H1 (cell line): ENCODE measurements at regions not wholly inside any gene's neighbourhood (a gene's known extent, or its start where the extent isn't known, plus 50 kb on each side); places are given as distances from the start of the nearest gene placed in this dataset.

Experiments used
- CTBP2 ChIP-seq: IDR thresholded peaks from 2 replicates; pipeline ENCODE4 v1.7.0; 2011; ENCODE audit warnings: borderline replicate concordance, mild to moderate bottlenecking, moderate library complexity, mixed read lengths, low read length; ENCODE audit not compliant: insufficient read depth, insufficient read length
- EGR1 ChIP-seq: IDR thresholded peaks from 2 replicates; pipeline ENCODE4 v1.6.1; 2011; ENCODE audit warnings: low read depth, low read length, borderline replicate concordance
- EP300 ChIP-seq, 2 experiments: IDR thresholded peaks; 1 replicate in 1 of 2; 2 replicates in 1 of 2; pipeline ENCODE4 v1.6.1; 2011 to 2012; ENCODE audit warnings: low read depth in 2 of 2, low read length in 2 of 2, mild to moderate bottlenecking in 2 of 2, borderline replicate concordance in 1 of 2, inconsistent platforms in 1 of 2, moderate library complexity in 1 of 2
- GABPA ChIP-seq: IDR thresholded peaks from 2 replicates; pipeline ENCODE4 v1.6.1; 2011; ENCODE audit warnings: mild to moderate bottlenecking, low read length, moderate library complexity, borderline replicate concordance; ENCODE audit not compliant: insufficient read depth
- JUN ChIP-seq: IDR thresholded peaks from 2 replicates; pipeline ENCODE4 v1.6.1; 2011; ENCODE audit warnings: low read depth, mild to moderate bottlenecking, improper control_type of control experiment, low read length
- RFX5 ChIP-seq: IDR thresholded peaks from 2 replicates; pipeline ENCODE4 v1.6.1; 2011; ENCODE audit warnings: low read depth, low read length, improper control_type of control experiment, borderline replicate concordance
- RXRA ChIP-seq: IDR thresholded peaks from 2 replicates; pipeline ENCODE4 v1.6.1; 2011; ENCODE audit warnings: low read depth, mild to moderate bottlenecking, low read length, moderate library complexity; ENCODE audit not compliant: insufficient read depth
- SRF ChIP-seq: IDR thresholded peaks from 2 replicates; pipeline ENCODE4 v1.6.1; 2011; ENCODE audit warnings: mild to moderate bottlenecking, low read depth, low read length, moderate library complexity
- TAF1 ChIP-seq: IDR thresholded peaks from 2 replicates; pipeline ENCODE4 v1.6.1; 2011; ENCODE audit warnings: mild to moderate bottlenecking, low read depth, low read length
- TBP ChIP-seq: IDR thresholded peaks from 2 replicates; pipeline ENCODE4 v1.6.1; 2011; ENCODE audit warnings: low read depth, low read length, improper control_type of control experiment
- TF ChIP-seq, protein P1 (sequence below), 3 experiments: IDR thresholded peaks; 1 replicate in 2 of 3; 2 replicates in 1 of 3; pipeline versions ENCODE4 v1.5.1 to v1.6.1; 2011; ENCODE audit warnings: low read length in 3 of 3, mild to moderate bottlenecking in 3 of 3, inconsistent platforms in 2 of 3, low read depth in 1 of 3, moderate library complexity in 1 of 3; ENCODE audit not compliant: insufficient read depth in 1 of 3; ENCODE audit errors: control extremely low read depth in 1 of 3

DNA sequence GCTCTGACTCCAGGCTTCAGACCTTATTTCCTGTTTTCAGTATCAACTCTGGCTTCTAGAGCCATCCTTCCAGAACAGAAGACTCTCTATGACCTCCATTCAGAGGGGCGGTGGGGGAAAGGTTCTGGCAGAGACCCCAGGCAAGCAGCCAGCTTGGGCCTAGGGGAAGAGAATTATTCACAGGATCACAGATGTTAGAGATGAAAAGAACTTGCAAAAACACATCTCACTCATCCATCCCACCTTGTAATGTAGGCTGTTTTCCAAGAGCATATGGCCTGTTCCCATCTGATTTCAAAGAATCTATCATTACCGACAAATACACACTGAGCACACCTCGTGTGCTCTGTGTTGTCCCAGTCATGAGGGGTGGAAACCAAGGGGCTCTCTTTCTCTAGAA, 131.9 kb downstream of the GRIN2B start:
- TF ChIP-seq, protein P1, sequence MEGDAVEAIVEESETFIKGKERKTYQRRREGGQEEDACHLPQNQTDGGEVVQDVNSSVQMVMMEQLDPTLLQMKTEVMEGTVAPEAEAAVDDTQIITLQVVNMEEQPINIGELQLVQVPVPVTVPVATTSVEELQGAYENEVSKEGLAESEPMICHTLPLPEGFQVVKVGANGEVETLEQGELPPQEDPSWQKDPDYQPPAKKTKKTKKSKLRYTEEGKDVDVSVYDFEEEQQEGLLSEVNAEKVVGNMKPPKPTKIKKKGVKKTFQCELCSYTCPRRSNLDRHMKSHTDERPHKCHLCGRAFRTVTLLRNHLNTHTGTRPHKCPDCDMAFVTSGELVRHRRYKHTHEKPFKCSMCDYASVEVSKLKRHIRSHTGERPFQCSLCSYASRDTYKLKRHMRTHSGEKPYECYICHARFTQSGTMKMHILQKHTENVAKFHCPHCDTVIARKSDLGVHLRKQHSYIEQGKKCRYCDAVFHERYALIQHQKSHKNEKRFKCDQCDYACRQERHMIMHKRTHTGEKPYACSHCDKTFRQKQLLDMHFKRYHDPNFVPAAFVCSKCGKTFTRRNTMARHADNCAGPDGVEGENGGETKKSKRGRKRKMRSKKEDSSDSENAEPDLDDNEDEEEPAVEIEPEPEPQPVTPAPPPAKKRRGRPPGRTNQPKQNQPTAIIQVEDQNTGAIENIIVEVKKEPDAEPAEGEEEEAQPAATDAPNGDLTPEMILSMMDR (IDR thresholded peaks at IDR 0.05; ENCODE audit: control extremely low read depth in 1 of 3, insufficient read depth in 1 of 3, low read depth in 1 of 3, low read length in 3 of 3): no peak
- no peak for TF ChIP-seq SRF
- no peak for TF ChIP-seq RXRA
- no peak for TF ChIP-seq RFX5
- TF ChIP-seq TAF1: no peak
- TF ChIP-seq JUN: no peak
- TF ChIP-seq CTBP2: no peak
- no peak for TF ChIP-seq EGR1
- no peak for TF ChIP-seq EP300 (IDR thresholded peaks at IDR 0.05; ENCODE audit: borderline replicate concordance in 1 of 2, low read depth in 2 of 2, low read length in 2 of 2)
- TF ChIP-seq GABPA: no peak
- no peak for TF ChIP-seq TBP
